ENCODE measurements at regions not wholly inside any gene's neighbourhood (a gene's known extent, or its start where the extent isn't known, plus 50 kb on each side); places are given as distances from the start of the nearest gene placed in this dataset.
A peak's percentile ranks its signal among the peaks of the same experiment; 100 is the strongest.
"Not testable (repeated sequence)": the region's sequence is repeated elsewhere in the genome, so short reads cannot be mapped to it uniquely, and the experiment has no call there.

GRCh38 chr2:182545420-182546167 is 118.8 kb upstream of the PDE1A start:
- intact Hi-C loops (cut with DNase I; ENCODE audit: low total_unique reads) = no loop called here
- TF ChIP-seq, protein P1, sequence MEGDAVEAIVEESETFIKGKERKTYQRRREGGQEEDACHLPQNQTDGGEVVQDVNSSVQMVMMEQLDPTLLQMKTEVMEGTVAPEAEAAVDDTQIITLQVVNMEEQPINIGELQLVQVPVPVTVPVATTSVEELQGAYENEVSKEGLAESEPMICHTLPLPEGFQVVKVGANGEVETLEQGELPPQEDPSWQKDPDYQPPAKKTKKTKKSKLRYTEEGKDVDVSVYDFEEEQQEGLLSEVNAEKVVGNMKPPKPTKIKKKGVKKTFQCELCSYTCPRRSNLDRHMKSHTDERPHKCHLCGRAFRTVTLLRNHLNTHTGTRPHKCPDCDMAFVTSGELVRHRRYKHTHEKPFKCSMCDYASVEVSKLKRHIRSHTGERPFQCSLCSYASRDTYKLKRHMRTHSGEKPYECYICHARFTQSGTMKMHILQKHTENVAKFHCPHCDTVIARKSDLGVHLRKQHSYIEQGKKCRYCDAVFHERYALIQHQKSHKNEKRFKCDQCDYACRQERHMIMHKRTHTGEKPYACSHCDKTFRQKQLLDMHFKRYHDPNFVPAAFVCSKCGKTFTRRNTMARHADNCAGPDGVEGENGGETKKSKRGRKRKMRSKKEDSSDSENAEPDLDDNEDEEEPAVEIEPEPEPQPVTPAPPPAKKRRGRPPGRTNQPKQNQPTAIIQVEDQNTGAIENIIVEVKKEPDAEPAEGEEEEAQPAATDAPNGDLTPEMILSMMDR (IDR thresholded peaks at IDR 0.05) = no peak
- no peak for TF ChIP-seq POLR2AphosphoS5 (IDR thresholded peaks at IDR 0.05)
- no peak for TF ChIP-seq EP300 (IDR thresholded peaks at IDR 0.05)
- no peak for TF ChIP-seq POLR2A (IDR thresholded peaks at IDR 0.05)
- H3K36me3 ChIP-seq = no peaks in the 10 kb centered on the region
- DNase-seq = no peak
- peaks cover 0 to 6% (median 2%) of the 10 kb centered on the region in 4 donors for H3K4me1 ChIP-seq
- H3K27me3 ChIP-seq = no peaks in the 10 kb centered on the region
- H3K9me3 ChIP-seq = no peaks in the 10 kb centered on the region
- H3K27ac ChIP-seq = peak overlapping the region in 1 of 5 donors; percentile 65
- H3K4me3 ChIP-seq = no peak overlapping the region
- WGBS, 5 donors = 71 to 80% (median 73%) methylated on average over 3 of the region's 3 CpGs

DNA sequence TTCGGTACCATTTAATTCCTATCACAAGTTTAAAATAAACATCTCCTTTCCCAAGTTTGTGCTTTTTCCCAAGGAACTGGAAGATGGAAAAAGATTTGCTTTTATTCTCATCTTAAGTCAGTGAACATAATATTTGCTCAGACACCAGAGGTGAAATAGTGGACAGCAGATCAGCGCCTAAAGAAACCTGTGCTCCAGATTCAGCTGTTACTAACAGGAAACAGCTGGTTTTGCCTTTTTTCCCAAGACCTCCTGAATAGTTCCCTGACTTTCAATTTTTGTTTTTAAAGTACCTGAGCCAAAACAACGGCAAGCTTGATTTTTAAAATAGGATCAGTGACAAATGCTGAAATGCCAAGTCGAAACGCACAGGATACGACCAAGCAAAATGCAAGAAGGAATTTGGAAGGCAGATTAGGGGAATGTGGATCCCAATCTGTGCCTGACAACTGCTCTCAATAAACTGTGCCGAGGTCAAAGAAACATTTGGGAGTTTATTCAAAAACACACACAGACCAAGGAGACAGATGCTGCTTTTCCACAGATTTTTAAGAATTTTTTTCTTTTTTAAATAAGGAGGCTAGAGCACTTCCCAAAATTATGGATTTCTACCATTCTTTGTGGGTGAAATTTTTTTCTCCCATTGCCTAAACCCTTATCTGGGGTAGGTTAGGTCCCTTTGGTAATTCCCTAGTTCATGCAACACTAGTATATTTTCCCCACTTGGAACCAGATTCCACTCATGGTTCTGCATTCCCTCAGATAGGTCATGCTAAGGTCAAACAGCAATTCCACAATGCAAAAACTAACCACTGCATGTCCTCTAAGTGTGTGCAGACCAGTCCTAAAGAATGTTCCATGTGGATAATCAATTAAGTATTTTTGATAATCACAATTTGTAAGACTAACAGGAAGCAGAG is 121.5 kb upstream of the PDE1A start:
- TF ChIP-seq POLR2AphosphoS5 (IDR thresholded peaks at IDR 0.05) (no peak), POLR2A (IDR thresholded peaks at IDR 0.05) (no peak), EP300 (IDR thresholded peaks at IDR 0.05) (no peak)
- TF ChIP-seq, protein P1 (IDR thresholded peaks at IDR 0.05) = no peak
- Histone ChIP-seq H3K27me3 (no peaks in the 10 kb centered on the region), H3K4me3 (no peak overlapping the region), H3K36me3 (no peaks in the 10 kb centered on the region), H3K4me1 (peaks cover 0 to 6% (median 2%) of the 10 kb centered on the region in 4 donors), H3K9me3 (no peaks in the 10 kb centered on the region), H3K27ac (peak overlapping the region in 3 of 5 donors; percentile 0 to 35 (median 9))
- 46 to 73% (median 64%) methylated on average over 7 of the region's 7 CpGs for WGBS, 5 donors
- DNase-seq = no peak
- intact Hi-C loops (cut with DNase I; ENCODE audit: low total_unique reads) = no loop called here

- H3K4me3 ChIP-seq = no peak overlapping the region
- no peaks in the 10 kb centered on the region for H3K9me3 ChIP-seq
- no peaks in the 10 kb centered on the region for H3K36me3 ChIP-seq
- 84 to 93% (median 89%) methylated on average over 4 of the region's 4 CpGs for WGBS, 5 donors
- TF ChIP-seq POLR2AphosphoS5 (IDR thresholded peaks at IDR 0.05) (no peak), EP300 (IDR thresholded peaks at IDR 0.05) (no peak), POLR2A (IDR thresholded peaks at IDR 0.05) (no peak)
- TF ChIP-seq, protein P1 (IDR thresholded peaks at IDR 0.05) = no peak
- DNase-seq = no peak
- H3K27me3 ChIP-seq = no peaks in the 10 kb centered on the region
- no peak overlapping the region for H3K27ac ChIP-seq
- intact Hi-C loops (cut with DNase I; ENCODE audit: low total_unique reads) = no loop called here
- H3K4me1 ChIP-seq = peaks cover 0 to 4% (median 0%) of the 10 kb centered on the region in 4 donors
Measured at GRCh38 chr2:182550234-182550633, 123.4 kb upstream of the PDE1A start.

GRCh38 chr2:182552232-182552631 is 125.4 kb upstream of the PDE1A start:
- H3K4me3 ChIP-seq; intact Hi-C loops (cut with DNase I; ENCODE audit: low total_unique reads); H3K9me3 ChIP-seq; H3K36me3 ChIP-seq; H3K4me1 ChIP-seq; H3K27me3 ChIP-seq; DNase-seq; H3K27ac ChIP-seq: not testable (repeated sequence)
- 89 to 100% (median 93%) methylated on average over 5 of the region's 5 CpGs for WGBS, 5 donors

- DNase-seq; intact Hi-C loops (cut with DNase I; ENCODE audit: low total_unique reads); H3K36me3 ChIP-seq; H3K4me1 ChIP-seq; H3K9me3 ChIP-seq; H3K4me3 ChIP-seq; H3K27ac ChIP-seq; H3K27me3 ChIP-seq: not testable (repeated sequence)
- 94 to 96% (median 96%) methylated on average over 14 to 16 of the region's 16 CpGs for WGBS, 5 donors
Measured at GRCh38 chr2:182552785-182553184, 125.9 kb upstream of the PDE1A start.

Data from stomach (tissue), 8 donors.